GDM1 (cell line): ENCODE measurements at regions not wholly inside any gene's neighbourhood (a gene's known extent, or its start where the extent isn't known, plus 50 kb on each side); places are given as distances from the start of the nearest gene placed in this dataset.

Source experiments
- DNase-seq: peaks from one replicate; lab custom pipeline; 2025; lab: John Stamatoyannopoulos, UW

- DNase-seq, result no peak
These were observed 78.7 kb upstream of the MBOAT2 start for GRCh38 chr2:9082158-9082557.

- no peak for DNase-seq
These were observed 78.3 kb upstream of the MBOAT2 start for GRCh38 chr2:9081750-9082149.

GRCh38 chr2:9078405-9078804, 74.9 kb upstream of the MBOAT2 start:
- no peak for DNase-seq

- DNase-seq, result no peak
These were observed 74.2 kb upstream of the MBOAT2 start for GRCh38 chr2:9077691-9078090.

- DNase-seq, result no peak
These were observed 73.3 kb upstream of the MBOAT2 start for GRCh38 chr2:9076755-9077154.

GRCh38 chr2:9076210-9076609, 72.7 kb upstream of the MBOAT2 start:
- no peak for DNase-seq

GRCh38 chr2:9074930-9075329, 71.4 kb upstream of the MBOAT2 start:
- DNase-seq, result no peak

GRCh38 chr2:9071584-9072124, 68.2 kb upstream of the MBOAT2 start:
- DNase-seq, result no peak

GRCh38 chr2:9071032-9071431, 67.5 kb upstream of the MBOAT2 start:
- DNase-seq, result no peak

GRCh38 chr2:9069543-9069942, 66.1 kb upstream of the MBOAT2 start:
- no peak for DNase-seq

- DNase-seq, result no peak
These were observed 62.4 kb upstream of the MBOAT2 start for GRCh38 chr2:9065901-9066300.

- DNase-seq, result no peak
These were observed 59.6 kb upstream of the MBOAT2 start for GRCh38 chr2:9063023-9063606.

GRCh38 chr2:9060819-9061218, 57.3 kb upstream of the MBOAT2 start:
- no peak for DNase-seq

- DNase-seq, result no peak
These were observed 54.7 kb upstream of the MBOAT2 start for GRCh38 chr2:9057939-9058761.

- DNase-seq, result no peak
These were observed 52.0 kb upstream of the MBOAT2 start for GRCh38 chr2:9055471-9055870.

- DNase-seq, result no peak
These were observed 50.0 kb upstream of the MBOAT2 start for GRCh38 chr2:9053534-9053931.
